ENCODE measurements at regions not wholly inside any gene's neighbourhood (a gene's known extent, or its start where the extent isn't known, plus 50 kb on each side); places are given as distances from the start of the nearest gene placed in this dataset.

DNA sequence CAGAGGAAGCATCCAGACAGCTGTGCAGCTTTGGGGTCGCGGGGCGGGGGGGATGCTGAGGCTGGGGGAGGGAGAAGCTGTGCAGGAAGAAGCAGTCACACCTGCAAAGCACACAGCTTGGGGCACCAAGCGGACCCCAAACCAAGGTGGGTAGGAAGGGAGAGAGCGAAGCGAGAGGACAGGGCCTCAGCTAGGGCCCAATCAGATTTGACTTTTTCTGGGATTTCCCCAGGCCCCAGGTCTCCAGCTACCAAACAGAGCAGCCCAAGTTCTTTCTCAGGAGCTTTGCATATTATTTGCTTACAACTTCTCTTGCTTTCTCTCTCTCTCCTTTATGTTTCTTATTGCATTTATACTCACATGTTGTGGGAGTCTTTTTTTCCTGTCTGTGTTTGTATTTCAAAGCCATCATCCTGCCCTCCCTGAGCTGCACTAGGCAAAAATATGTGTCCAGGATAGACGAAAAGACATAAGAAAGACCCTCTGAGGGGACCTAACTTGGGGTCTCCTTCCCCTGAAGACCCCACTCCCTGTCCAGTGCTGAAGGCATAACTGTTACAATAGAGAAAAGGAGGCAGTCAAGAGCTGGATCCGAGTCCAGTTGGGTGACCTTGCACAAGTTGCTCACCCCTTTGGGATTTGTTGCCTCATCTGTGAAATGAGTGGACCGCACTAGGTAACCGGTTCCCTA is 50.6 kb upstream of the SMNDC1 start:
- no peaks in the 10 kb centered on the region for H3K9me3 ChIP-seq
- DNase-seq: no peak
- no peaks in the 10 kb centered on the region for H3K36me3 ChIP-seq
- TF ChIP-seq, protein P1, sequence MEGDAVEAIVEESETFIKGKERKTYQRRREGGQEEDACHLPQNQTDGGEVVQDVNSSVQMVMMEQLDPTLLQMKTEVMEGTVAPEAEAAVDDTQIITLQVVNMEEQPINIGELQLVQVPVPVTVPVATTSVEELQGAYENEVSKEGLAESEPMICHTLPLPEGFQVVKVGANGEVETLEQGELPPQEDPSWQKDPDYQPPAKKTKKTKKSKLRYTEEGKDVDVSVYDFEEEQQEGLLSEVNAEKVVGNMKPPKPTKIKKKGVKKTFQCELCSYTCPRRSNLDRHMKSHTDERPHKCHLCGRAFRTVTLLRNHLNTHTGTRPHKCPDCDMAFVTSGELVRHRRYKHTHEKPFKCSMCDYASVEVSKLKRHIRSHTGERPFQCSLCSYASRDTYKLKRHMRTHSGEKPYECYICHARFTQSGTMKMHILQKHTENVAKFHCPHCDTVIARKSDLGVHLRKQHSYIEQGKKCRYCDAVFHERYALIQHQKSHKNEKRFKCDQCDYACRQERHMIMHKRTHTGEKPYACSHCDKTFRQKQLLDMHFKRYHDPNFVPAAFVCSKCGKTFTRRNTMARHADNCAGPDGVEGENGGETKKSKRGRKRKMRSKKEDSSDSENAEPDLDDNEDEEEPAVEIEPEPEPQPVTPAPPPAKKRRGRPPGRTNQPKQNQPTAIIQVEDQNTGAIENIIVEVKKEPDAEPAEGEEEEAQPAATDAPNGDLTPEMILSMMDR (IDR thresholded peaks at IDR 0.05): no peak
- H3K4me3 ChIP-seq: no peak overlapping the region
- H3K27ac ChIP-seq: no peak overlapping the region
- intact Hi-C loops (cut with DNase I; ENCODE audit: low total_unique reads): loop anchor here (10.0 kb wide), 1 partner anchor 110 kb away; no protein-coding TSS in a partner anchor
- peaks cover 0 to 17% (median 0%) of the 10 kb centered on the region in 4 donors for H3K4me1 ChIP-seq
- H3K27me3 ChIP-seq: peaks cover 0 to 34% of the 10 kb centered on the region in 2 donors

DNA sequence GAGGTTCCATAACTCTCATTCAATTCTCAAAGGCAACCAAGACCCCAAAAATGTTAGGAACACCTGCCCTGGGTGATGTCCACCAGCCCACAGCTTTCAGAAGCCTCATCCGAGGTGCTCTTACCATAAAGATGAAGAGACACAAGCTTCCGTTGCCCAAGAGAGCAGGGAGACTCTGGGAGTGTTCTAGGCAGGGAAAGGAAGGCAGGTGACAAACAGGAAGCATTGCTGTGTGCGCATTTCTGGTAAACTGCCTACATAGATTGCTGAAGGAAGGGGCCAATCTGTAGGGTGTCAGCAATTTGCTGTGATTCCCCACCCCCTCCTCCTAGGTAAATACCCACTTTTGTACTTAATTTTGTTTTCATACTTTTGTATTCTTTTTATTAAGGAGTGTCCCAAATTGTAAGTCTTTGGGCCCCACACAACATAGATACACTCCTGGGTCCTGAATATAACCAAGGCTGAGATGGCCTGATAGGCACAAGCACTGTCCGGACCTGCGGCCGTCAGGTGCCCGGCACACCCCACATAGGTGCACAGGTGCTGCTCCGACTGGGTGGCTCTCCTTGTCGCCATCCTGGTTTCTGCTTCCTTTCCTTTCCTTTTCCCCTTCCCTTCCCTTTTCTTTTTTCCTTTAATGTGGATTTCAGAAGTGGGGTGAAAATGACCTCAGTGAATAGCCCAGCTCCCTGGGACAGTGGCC is 51.4 kb upstream of the SMNDC1 start:
- Histone ChIP-seq H3K27me3 (peaks cover 0 to 29% of the 10 kb centered on the region in 2 donors), H3K4me1 (peaks cover 0 to 17% (median 0%) of the 10 kb centered on the region in 4 donors), H3K36me3 (no peaks in the 10 kb centered on the region), H3K9me3 (no peaks in the 10 kb centered on the region), H3K27ac (no peak overlapping the region), H3K4me3 (no peak overlapping the region)
- intact Hi-C loops (cut with DNase I; ENCODE audit: low total_unique reads): loop anchor here (10.0 kb wide), 1 partner anchor 109 kb away; no protein-coding TSS in a partner anchor
- TF ChIP-seq, protein P1 (IDR thresholded peaks at IDR 0.05): no peak
- DNase-seq: no peak

DNA sequence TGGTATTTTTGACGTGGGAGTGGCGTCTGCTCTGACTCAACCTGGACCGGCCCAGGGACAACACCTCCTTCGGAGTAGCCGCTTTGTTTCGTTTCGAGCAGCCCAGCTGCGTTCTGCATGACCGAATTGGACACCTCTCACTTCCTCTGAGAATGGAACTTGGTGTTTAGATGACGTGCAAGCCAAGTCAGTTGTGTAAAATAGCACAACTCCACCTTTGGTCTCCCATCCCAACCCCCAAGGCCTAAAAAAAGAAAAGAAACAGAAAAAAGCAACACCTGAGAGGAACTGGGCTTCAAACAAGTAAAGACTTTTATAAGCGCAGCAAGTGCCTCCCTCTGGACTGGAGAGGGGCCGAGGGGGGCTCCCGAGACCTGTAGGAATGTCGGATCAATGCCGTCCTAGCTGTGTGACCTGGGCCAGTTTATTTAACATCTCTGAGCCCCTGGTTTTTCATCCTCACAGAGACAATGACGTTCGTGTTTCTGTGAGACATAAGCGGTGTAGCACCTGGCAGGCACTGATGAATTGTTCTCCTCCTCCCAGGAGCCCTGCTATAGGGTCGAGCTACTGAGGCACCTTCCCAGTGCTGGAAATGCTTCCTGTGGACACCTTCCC is 52.0 kb upstream of the SMNDC1 start:
- Histone ChIP-seq H3K27ac (no peak overlapping the region), H3K9me3 (no peaks in the 10 kb centered on the region), H3K4me1 (peaks cover 0 to 17% (median 0%) of the 10 kb centered on the region in 4 donors), H3K4me3 (no peak overlapping the region), H3K27me3 (peaks cover 0 to 26% of the 10 kb centered on the region in 2 donors), H3K36me3 (no peaks in the 10 kb centered on the region)
- intact Hi-C loops (cut with DNase I; ENCODE audit: low total_unique reads): loop anchor here (10.0 kb wide), 1 partner anchor 108 kb away; no protein-coding TSS in a partner anchor
- DNase-seq: no peak
- TF ChIP-seq, protein P1 (IDR thresholded peaks at IDR 0.05): no peak

DNA sequence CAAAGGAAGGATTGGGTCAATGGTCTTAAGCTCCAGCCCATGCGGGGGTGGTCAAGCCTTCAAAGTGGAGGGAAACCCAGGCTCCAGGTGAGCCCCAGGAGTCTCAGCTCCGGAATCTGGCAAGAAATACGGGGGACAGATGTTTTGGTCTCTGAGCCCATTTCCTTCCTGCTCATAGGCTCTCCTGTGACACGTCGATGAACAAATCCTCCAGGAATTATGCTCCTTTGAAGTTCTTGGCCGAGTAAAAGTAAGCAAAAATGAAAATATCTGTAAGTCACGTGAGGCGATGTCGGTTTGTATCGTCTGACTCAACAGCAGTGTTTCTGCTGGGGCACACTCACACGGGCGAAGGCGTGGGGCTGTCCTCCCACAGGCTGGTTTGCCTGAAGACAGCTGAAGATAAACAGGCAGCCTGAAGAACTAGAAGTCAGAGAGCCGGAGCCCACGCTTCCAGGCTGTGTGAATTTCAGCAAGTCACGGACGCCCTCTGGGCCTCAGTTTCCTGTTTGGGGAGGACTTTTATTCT is 52.6 kb upstream of the SMNDC1 start:
- Histone ChIP-seq H3K4me1 (peaks cover 0 to 17% (median 0%) of the 10 kb centered on the region in 4 donors), H3K9me3 (no peaks in the 10 kb centered on the region), H3K4me3 (no peak overlapping the region), H3K27me3 (peaks cover 0 to 24% of the 10 kb centered on the region in 2 donors), H3K36me3 (no peaks in the 10 kb centered on the region), H3K27ac (no peak overlapping the region)
- TF ChIP-seq, protein P1 (IDR thresholded peaks at IDR 0.05): no peak
- intact Hi-C loops (cut with DNase I; ENCODE audit: low total_unique reads): loop anchor here (10.0 kb wide), 1 partner anchor 107 kb away; no protein-coding TSS in a partner anchor
- DNase-seq: no peak

DNA sequence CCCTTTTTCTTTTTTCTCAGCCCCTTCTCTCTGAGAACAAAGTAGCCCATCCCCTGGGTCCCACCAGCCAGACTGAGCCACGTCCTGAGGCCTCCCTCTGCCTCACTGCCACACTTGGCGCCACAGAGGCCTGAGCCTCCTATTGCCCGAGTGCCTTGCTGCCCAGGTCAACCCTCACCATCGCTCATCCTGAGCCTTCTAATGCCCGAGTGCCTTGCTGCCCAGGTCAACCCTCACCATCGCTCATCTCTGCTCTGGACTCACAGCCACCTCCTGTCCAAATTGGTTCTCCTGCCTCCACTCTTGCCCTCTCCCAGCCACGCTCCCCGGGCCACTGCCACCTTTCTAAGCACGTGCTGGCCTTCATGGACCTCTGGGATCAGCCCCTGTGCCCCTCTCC is 53.2 kb upstream of the SMNDC1 start:
- Histone ChIP-seq H3K4me1 (peaks cover 0 to 17% (median 0%) of the 10 kb centered on the region in 4 donors), H3K9me3 (no peaks in the 10 kb centered on the region), H3K27ac (no peak overlapping the region), H3K27me3 (peaks cover 0 to 24% of the 10 kb centered on the region in 2 donors), H3K36me3 (no peaks in the 10 kb centered on the region), H3K4me3 (no peak overlapping the region)
- TF ChIP-seq, protein P1 (IDR thresholded peaks at IDR 0.05): no peak
- intact Hi-C loops (cut with DNase I; ENCODE audit: low total_unique reads): loop anchor here (10.0 kb wide), 1 partner anchor 107 kb away; no protein-coding TSS in a partner anchor
- DNase-seq: no peak

Measured in tibial artery (tissue), 4 donors.